Common myeloid progenitor, CD34-positive (primary cell): ENCODE measurements at regions not wholly inside any gene's neighbourhood (a gene's known extent, or its start where the extent isn't known, plus 50 kb on each side); places are given as distances from the start of the nearest gene placed in this dataset.

Experiments used
- CTCF ChIA-PET: fragments of 350-600 bp; sonication (Branson Sonifier 250); formaldehyde crosslinking; loops from one replicate; lab custom pipeline; 2021; ENCODE audit warnings: antibody characterized with exemption; lab: Charles Lee
- POLR2A ChIA-PET: fragments of 350-600 bp; sonication (Branson Sonifier 250); formaldehyde crosslinking; loops from one replicate; lab custom pipeline; 2021; ENCODE audit warnings: antibody characterized with exemption; lab: Charles Lee
- DNase-seq, 3 donors: peaks; one replicate each; pipeline versions ENCODE4 v3.0.0 to v3.0.0-alpha.2; 2013
- H3K27ac ChIP-seq, 2 experiments: 1 replicate in 1 of 2; 2 replicates in 1 of 2; pipeline ENCODE4 v1.7.0; 2013; ENCODE audit warnings: inconsistent platforms in 2 of 2, low read length in 2 of 2, mild to moderate bottlenecking in 2 of 2, low read depth in 1 of 2, moderate library complexity in 1 of 2; ENCODE audit not compliant: severe bottlenecking in 2 of 2, insufficient read depth in 1 of 2, poor library complexity in 1 of 2
- H3K27me3 ChIP-seq, 5 experiments: replicated peaks in 2 of 5; 1 replicate in 3 of 5; 2 replicates in 2 of 5; pipeline versions ENCODE4 v1.6.1 to v1.7.0; 2013; ENCODE audit warnings: low read length in 4 of 5, mild to moderate bottlenecking in 2 of 5, moderate library complexity in 2 of 5, inconsistent platforms in 1 of 5; ENCODE audit not compliant: insufficient read depth in 5 of 5, control insufficient read depth in 4 of 5
- H3K36me3 ChIP-seq, 4 experiments: 1 replicate in 2 of 4; 2 replicates in 2 of 4; pipeline versions ENCODE4 v1.6.1 to v1.7.0; 2013; ENCODE audit warnings: low read length in 3 of 4, control low read depth in 1 of 4, mild to moderate bottlenecking in 1 of 4; ENCODE audit not compliant: control insufficient read depth in 4 of 4, insufficient read depth in 4 of 4
- H3K4me1 ChIP-seq, 4 experiments: 1 replicate in 3 of 4; 2 replicates in 1 of 4; pipeline versions ENCODE4 v1.6.1 to v1.7.1; 2013; ENCODE audit warnings: low read length in 3 of 4, mild to moderate bottlenecking in 3 of 4, control low read depth in 1 of 4, inconsistent platforms in 1 of 4, moderate library complexity in 1 of 4; ENCODE audit not compliant: control insufficient read depth in 4 of 4, insufficient read depth in 4 of 4; ENCODE audit errors: control extremely low read depth in 1 of 4
- H3K4me3 ChIP-seq, 7 experiments: 1 replicate in 4 of 7; 2 replicates in 3 of 7; pipeline versions ENCODE4 v1.5.1 to v1.7.0; 2013; ENCODE audit warnings: mild to moderate bottlenecking in 7 of 7, low read length in 6 of 7, moderate library complexity in 6 of 7, inconsistent platforms in 2 of 7, low read depth in 2 of 7, control low read depth in 1 of 7; ENCODE audit not compliant: insufficient read depth in 4 of 7, control insufficient read depth in 1 of 7; ENCODE audit errors: extremely low read depth in 1 of 7
- H3K9me3 ChIP-seq, 5 experiments: 1 replicate in 4 of 5; 2 replicates in 1 of 5; pipeline versions ENCODE4 v1.6.1 to v1.7.1; 2013; ENCODE audit warnings: low read length in 4 of 5, mild to moderate bottlenecking in 2 of 5, inconsistent platforms in 1 of 5, low read depth in 1 of 5, moderate library complexity in 1 of 5; ENCODE audit not compliant: control insufficient read depth in 4 of 5, insufficient read depth in 2 of 5; ENCODE audit errors: control extremely low read depth in 1 of 5
- WGBS: methylation state at CpG from one replicate; pipeline ENCODE4 v1.1.5; 2013; ENCODE audit not compliant: insufficient coverage; 5-methylcytosine and 5-hydroxymethylcytosine counted together

DNA sequence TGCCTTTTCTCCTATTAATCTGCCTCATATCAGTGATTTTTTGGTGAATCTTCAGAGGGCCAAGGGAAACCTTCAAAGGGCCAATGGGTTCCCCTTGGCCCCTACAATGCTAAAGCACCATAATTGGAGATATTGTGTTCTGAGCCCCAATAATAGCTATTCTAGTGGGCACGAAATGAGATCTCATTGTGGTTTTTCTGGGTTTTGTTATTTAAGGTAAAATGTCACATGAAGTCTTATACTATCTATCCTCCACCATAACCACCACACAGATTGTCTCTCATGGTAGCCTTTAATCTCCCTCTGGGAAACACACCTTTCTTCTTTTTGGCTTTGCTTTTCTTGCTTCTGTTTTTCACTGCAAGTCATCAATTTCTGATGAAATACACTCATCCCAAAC is 152.8 kb downstream of the B3GNT2 start:
- no CpG with 5 or more reads among the region's 1 CpG for WGBS
- no peak for DNase-seq
- H3K4me1 ChIP-seq = peaks cover 0 to 5% (median 2%) of the 10 kb centered on the region in 4 experiments
- ChIA-PET POLR2A (no interaction called here), CTCF (interaction anchor here (1.3 kb wide), 1 partner anchor 12 kb away, joined by 3 read pairs; no protein-coding TSS in a partner anchor)
- no peak overlapping the region for H3K27ac ChIP-seq
- no peak overlapping the region for H3K4me3 ChIP-seq
- no peaks in the 10 kb centered on the region for H3K36me3 ChIP-seq
- H3K9me3 ChIP-seq = peaks cover 0 to 6% (median 3%) of the 10 kb centered on the region in 5 experiments
- no peaks in the 10 kb centered on the region for H3K27me3 ChIP-seq

DNA sequence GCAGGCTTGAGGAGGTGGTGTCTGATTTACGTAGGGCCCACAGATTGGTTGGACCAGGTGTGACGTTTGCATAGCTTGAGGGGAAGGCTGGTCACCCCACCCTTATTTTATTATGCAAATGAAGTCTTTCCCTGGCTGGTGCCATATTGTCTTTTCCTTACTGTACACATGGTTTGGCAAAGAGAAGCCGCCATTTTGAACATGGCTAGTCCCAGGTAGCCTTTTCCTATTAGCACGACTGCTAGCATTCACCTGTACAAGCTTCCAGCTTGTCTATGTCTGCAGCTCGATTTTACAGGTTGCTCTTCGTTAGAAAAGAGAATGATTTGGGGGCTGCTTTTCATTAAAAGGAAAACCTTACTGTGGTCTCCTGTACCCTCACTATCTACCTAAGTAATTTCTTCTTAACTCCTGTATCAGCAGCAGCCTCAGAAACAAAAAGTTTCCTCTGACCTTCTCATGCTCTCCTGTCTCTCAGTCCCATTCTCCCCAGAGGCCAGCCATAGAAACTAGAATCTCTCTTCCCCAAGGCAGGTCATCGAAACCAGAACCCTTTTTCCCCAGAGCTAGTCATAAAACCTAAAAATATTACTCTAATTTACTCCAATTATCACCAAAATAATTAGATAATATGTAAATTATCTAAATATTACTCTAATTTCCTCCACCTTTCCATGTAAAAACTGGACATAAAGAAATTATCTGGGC is 151.8 kb downstream of the B3GNT2 start:
- 97% methylated on average over 7 of the region's 7 CpGs for WGBS
- CTCF ChIA-PET = interaction anchor here (1.2 to 1.4 kb wide), 2 partner anchors 8 to 13 kb away, joined by 3 read pairs; no protein-coding TSS in a partner anchor
- POLR2A ChIA-PET = no interaction called here
- H3K27ac ChIP-seq = no peak overlapping the region
- peaks cover 0 to 6% (median 2%) of the 10 kb centered on the region in 5 experiments for H3K9me3 ChIP-seq
- DNase-seq = no peak
- H3K27me3 ChIP-seq = no peaks in the 10 kb centered on the region
- H3K4me3 ChIP-seq = no peak overlapping the region
- H3K36me3 ChIP-seq = no peaks in the 10 kb centered on the region
- H3K4me1 ChIP-seq = peaks cover 0 to 14% (median 6%) of the 10 kb centered on the region in 4 experiments

DNA sequence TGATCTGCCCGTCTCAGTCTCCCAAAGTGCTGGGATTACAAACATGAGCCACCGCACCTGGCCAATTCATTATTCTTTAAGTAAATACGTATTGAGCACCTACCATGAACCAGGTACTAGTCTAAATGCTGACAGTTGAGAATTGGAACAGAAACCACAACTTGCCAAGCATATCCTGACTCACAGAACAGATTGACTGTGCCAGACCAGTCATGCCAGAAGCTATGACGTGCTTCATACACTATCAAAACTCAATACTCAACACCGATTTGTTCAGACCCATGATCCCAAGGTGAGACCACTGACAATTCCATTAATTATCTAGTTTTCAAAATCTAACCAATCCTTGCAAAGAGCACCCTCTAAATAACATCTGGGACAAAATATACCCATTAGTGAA is 148.6 kb downstream of the B3GNT2 start:
- Histone ChIP-seq H3K4me1 (peaks cover 0 to 14% (median 6%) of the 10 kb centered on the region in 4 experiments), H3K9me3 (no peaks in the 10 kb centered on the region), H3K36me3 (no peaks in the 10 kb centered on the region), H3K27me3 (no peaks in the 10 kb centered on the region), H3K4me3 (no peak overlapping the region), H3K27ac (no peak overlapping the region)
- ChIA-PET POLR2A (no interaction called here), CTCF (no interaction called here)
- peak in 2 of 3 donors; percentile 41 to 59 for DNase-seq
- 94% methylated on average over 5 of the region's 5 CpGs for WGBS

DNA sequence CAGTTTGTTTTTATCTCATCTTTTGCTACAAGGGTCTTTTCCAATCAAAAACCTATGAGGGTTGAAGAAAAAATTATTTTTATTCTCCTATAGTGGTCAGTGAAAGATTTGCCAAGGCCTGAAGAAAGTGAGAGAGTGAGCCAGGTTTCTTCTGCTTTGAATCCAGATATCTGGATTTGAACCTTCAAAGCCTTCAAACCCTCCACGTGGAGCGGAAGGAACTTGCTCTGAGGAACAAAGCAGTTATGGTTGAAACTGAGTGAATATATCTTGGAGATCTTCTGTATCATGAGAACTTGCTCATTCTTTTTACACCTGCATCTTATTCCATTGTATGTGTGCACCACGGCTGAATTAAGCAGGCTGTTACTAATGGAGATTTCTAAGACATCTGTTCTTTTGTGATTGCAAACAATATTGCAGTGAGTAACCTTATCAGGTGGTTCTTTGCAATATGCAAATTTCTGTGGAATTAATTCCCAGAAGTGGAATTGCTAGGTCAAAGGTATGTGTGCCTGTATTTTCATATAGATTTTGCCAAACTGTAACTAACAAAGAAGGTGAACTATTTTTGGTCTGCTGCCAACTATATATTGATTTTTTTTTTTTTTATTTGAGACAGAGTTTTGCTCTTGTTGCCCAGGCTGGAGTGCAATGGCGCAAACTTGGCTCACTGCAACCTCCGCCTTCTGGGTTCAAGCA is 147.9 kb downstream of the B3GNT2 start:
- no peak overlapping the region for H3K4me3 ChIP-seq
- peak in 2 of 3 donors; percentile 25 to 51 for DNase-seq
- ChIA-PET POLR2A (no interaction called here), CTCF (interaction anchor here (0.8 kb wide), 1 partner anchor 86 kb away, joined by 3 read pairs; no protein-coding TSS in a partner anchor)
- WGBS = 100% methylated on average over 1 of the region's 5 CpGs
- peak overlapping the region in 1 of 2 experiments; percentile 45 for H3K27ac ChIP-seq
- no peaks in the 10 kb centered on the region for H3K9me3 ChIP-seq
- H3K4me1 ChIP-seq = peaks cover 0 to 14% (median 6%) of the 10 kb centered on the region in 4 experiments
- H3K27me3 ChIP-seq = no peaks in the 10 kb centered on the region
- H3K36me3 ChIP-seq = no peaks in the 10 kb centered on the region

DNA sequence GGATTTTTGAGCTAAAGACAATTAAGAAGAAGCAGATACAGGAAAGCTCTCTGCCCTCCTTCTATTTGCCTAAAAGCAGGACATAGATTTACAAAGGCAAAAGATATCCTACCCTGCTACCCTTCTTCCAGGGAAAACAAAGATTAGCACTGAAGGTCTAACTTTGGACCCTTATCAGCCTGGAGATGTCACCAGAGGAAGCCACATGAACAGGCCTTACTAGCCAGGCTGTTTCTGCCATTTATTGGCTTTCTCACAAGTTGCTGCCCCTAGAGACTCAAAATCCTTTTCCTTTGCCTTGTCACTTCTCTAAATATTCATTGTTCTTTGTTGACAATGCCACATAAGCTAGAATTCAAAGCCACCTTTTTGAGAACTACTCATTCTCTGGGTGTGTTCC is 147.3 kb downstream of the B3GNT2 start:
- ChIA-PET CTCF (interaction anchor here (0.8 kb wide), 1 partner anchor 85 kb away, joined by 3 read pairs; no protein-coding TSS in a partner anchor), POLR2A (no interaction called here)

DNA sequence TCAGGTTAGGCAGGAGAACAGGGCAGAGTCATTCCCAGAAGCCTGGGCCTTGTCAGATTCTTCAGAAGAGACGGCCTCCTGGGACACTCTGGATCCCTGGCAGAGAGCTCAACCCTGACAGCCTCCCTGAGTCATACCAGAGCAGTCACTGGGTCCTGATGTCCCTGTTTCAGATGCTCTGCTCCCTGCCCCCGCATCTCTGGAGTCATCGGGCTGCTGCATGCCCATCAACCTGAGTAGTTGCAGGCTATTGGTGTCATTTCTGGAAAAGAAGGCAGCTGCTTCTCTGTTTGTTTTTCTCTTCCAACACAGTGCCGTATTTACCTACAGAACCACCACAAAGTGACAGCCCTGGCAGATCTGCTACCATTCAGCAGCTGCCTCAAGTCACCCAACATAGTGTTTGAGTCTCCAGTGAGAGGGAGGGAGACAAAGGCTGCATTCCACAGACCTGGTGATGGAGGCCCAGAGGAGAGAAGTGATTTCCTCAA is 145.1 kb downstream of the B3GNT2 start:
- Histone ChIP-seq H3K4me1 (peaks cover 0 to 19% (median 8%) of the 10 kb centered on the region in 4 experiments), H3K4me3 (no peak overlapping the region), H3K36me3 (no peaks in the 10 kb centered on the region), H3K9me3 (no peaks in the 10 kb centered on the region), H3K27ac (no peak overlapping the region), H3K27me3 (no peaks in the 10 kb centered on the region)
- CTCF ChIA-PET = interaction anchor here (0.7 to 1.4 kb wide), 2 partner anchors 17 to 38 kb away, joined by 3 to 4 read pairs; no protein-coding TSS in a partner anchor
- POLR2A ChIA-PET = no interaction called here
- no peak for DNase-seq
- WGBS = 97% methylated on average over 3 of the region's 4 CpGs

More for the DNA sequence above, 147.3 kb downstream of the B3GNT2 start:
- DNase-seq = peak in 2 of 3 donors; percentile 34 to 37
- Histone ChIP-seq H3K4me1 (peaks cover 0 to 14% (median 6%) of the 10 kb centered on the region in 4 experiments), H3K36me3 (no peaks in the 10 kb centered on the region), H3K4me3 (no peak overlapping the region), H3K27me3 (no peaks in the 10 kb centered on the region), H3K9me3 (no peaks in the 10 kb centered on the region), H3K27ac (peak overlapping the region in 1 of 2 experiments; percentile 45)
